ENCODE measurements at regions not wholly inside any gene's neighbourhood (a gene's known extent, or its start where the extent isn't known, plus 50 kb on each side); places are given as distances from the start of the nearest gene placed in this dataset.
A peak's percentile ranks its signal among the peaks of the same experiment; 100 is the strongest.

DNA sequence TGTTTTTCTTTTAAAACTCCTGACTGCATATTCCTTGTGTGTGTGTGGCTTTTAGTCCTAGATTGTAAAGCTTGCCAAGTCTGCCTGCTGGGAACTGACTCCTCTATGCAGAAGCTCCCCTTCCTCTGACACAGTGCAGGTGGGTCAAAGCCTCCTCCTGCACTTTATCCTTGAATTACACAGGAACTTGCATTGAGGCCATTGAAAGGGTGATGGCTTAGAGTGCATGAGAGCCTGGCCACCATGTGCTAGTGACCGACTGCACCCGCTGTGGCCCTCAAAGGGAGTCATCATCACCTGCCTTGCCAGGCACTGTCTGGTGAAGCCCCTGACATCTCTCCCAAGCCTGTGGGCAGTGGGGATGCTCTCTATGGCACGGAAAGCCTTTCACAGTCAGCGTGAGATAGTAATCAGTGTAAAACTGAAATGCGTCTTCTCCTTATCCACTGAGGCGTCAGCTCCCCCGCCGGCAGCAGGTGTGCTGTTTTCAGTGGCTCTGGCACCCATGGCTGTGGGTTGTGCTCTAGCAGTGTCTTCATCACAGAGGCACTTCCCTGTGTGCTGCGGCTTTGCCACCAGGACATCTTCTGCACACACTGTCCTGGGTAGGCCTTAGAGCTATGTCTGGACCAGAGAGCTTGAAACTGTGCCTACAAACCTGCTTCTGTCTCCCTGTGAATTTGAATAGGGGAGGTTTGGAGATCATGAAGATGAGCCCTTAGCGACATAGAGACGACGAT, 87.9 kb downstream of the THBS2 start:
- no peak for DNase-seq

DNA sequence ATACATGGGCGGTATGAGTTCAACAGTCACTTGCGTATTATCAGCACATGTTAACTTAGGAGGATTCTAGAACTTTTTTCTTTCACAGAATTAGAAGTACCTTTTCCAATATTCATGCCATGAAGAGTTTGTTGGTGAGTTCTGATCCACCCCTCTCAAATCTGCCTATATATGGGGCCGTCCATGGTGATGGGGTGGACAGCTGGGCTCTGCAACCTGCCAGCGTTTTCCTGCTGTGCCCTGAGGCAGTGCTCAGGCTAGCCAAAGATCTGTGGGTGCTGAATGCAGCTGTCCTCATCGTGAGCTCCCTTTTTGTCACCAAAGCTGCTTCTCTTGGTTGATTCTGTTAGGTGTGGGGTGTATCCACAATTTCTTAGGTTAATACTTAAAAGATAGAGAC, 88.7 kb downstream of the THBS2 start:
- DNase-seq = no peak

DNA sequence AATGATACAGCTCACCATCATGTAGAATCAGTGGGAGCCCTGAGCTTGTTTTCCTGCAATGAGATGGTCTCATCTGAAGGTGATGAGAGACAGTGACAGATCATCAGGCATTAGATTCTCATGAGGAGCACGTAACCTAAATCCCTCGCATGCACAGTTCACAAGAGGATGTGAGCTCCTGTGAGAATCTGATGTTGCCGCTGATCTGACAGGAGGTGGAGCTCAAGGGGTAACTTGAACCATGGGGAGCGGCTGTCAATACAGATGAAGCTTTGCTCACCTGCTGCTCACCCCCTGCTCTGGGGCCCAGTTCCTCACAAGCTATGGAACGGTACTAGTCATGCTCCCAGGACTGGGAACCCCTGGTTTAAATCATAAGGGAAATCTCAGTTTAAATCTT, 89.2 kb downstream of the THBS2 start:
- no peak for DNase-seq

DNA sequence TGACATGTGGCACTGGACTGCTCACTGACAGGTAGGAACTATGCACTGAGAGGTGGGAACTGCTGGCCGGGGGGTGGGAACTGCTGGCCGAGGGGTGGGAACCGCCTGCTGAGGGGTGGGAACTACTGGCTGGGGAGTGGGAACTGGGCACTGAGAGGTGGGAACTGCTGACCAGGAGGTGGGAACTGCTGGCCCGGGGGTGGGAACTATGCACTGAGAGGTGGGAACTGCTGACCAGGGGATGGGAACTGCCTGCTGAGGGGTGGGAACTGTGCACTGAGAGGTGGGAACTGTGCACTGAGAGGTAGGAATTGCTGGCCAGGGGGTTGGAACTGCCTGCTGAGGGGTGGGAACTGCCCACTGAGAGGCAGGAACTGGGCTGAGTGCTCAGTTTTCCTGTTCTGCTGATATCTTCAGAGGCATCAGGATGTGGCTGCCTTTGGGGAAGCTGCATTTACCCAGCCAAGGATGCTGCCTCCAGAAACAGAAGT, 90.2 kb downstream of the THBS2 start:
- DNase-seq = no peak

DNA sequence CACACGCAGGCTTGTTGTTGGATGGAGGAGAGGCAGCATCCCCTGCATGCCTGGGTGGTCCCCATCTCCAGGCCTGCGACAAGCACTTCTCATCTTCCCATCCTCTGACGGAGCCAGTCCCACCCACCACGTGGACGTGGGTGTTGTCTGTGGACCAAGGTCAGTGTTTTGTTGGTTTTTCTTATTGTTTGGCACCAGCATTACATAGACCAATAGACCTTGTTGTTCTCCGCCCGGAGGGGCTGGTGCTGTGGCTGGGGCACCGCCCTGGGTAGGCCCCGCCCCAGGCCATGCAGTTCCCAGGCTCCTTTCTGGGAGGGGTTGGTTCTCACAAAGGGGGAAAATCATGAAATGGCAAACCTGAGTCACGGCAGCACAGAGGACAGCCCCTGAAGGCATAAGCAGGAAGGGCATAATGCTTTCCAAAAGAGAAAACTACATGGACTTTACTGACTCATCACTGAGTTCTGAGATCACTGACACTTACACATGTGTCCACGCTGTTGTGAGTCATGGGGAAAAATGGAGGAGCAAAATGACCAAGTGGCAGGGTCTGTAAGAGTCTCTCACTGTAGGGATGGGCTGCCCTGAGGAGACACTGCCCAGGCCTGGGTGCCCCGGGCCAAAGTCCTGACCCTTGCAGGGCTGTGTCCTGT, 90.8 kb downstream of the THBS2 start:
- no peak for DNase-seq

DNA sequence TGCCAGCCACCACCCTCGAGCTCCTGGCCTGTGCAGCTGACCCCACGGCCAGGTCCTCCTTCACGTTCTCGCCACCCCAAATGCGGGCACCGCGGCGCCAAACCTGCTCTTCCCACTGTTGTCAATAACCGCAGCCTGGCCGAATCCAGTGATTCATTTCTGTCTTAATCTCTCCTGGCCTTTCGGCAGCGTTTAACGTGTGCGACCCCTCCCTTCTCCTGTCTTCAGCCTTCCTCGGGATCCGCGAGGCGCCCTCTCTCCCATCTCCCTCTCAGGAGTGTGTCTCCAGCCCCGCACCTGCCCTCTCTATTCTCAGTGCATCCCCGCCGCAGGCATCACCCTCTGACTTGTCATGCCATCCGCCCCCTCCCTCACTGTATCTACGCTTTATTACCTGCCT, 91.4 kb downstream of the THBS2 start:
- DNase-seq = no peak

DNA sequence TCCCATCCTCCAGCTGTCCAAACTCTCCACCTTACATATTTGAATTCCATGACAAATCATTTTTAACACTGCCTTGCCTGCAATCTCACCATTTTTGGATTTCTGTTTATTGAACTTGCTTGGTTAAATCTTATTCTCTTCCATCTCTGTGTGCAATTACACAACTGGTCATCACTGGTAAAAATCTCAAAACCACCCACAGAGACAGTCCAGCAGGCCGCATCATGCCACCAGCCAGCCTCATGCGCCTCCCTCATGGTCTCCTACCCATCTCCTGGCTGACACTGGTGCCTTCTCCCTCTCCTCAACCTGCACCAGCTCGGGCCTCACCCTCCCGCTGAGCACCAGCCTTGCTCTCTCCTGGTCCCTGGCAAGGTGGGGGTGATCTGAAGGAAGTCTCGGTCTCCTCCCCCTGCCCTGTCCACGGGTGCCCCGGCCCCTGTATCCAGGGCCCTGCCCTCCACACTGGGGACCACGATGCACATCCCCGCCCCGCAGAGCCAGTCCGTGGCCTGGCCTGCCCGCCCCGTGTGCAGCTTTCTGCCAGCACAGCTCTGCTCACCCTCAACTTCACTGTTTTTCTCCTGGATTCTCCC, 92.0 kb downstream of the THBS2 start:
- DNase-seq = no peak

DNA sequence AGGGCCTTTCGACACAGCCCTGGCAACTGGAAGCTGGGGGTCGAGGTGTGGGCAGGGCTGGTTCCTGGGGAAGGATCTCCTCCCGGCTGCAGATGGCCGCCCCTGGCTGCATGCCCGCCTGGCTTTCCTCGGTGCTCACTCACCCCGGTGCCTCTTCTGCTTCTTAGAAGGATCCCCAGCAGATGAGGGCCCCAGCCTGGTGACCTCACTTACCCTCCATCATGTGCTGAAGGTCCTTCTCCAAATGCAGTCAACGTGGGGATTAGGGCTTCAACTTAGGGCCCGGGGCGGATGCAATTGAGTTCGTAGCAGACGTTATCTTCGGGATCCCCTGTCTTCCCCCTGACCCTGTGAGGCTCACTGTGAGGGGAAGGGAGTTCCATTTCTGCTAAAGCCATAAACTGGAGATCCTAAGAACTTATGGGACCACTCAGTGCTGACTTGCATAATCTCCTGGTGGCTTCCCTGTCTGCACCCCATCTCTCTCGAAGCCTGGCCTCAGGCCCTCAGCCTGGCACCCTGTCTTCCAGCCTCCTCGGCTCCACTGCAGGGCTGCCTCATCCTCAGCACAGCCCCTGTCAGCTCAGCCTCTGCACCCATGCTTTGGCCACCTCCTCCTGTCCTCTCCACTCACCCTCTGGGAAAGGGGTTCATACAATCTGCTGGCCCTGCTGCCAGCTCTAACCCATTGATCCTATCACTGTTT, 92.6 kb downstream of the THBS2 start:
- DNase-seq = no peak

DNA sequence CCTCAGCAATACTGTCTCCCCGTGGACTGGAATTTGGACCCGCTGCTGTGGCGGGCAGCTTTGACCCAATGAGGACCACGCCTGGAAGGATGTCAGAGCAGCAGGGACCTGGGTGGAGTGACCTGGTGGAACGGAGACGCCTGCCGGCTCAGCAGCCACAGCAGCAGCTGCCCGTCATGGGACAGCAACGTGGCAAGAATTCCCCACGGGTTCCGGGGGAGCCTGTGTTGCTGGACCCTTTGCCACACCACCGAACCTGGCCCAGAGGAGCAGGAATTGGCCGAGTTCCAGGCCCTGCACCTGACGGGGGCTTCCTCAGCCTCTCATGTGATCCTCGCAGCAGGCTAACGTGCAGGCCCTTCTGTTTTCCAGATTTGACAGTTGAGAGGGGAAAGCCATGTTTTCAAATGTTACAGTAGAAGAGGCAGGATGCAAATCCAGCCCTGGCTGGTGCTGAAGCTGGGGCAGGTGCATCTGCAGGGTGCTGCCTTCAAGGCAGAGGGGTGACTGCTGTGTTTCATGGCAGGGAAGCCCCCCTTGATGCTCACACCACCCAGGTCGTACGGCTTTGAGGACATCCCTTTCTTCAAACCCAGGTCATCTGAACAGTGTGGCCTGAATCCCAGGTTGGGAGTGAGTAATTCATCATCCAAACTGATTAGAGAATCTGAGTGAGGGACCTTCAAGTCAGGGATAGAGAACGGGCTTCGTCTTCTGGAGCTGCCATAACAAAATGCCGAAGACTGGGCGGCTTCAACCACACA, 93.4 kb downstream of the THBS2 start:
- DNase-seq = no peak

DNA sequence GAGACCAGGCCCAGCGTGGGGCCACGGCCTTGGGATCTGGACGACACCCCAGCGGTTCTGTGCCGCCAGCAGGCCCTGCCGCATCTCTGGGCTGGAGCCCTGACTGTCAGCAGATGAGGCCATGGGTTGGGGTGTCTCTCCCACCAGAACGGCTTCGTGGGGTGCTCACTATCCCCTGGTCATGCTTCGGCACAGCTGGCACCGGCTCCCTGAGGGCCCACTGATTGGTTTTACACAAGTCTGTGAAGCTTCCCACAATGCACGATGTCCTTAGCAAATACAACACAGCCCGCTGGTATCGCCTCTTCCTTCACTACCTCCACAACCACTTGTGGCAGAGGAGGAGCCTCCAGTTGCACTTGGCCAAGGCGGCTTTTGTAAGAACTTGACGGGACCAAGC, 94.3 kb downstream of the THBS2 start:
- DNase-seq = no peak

DNA sequence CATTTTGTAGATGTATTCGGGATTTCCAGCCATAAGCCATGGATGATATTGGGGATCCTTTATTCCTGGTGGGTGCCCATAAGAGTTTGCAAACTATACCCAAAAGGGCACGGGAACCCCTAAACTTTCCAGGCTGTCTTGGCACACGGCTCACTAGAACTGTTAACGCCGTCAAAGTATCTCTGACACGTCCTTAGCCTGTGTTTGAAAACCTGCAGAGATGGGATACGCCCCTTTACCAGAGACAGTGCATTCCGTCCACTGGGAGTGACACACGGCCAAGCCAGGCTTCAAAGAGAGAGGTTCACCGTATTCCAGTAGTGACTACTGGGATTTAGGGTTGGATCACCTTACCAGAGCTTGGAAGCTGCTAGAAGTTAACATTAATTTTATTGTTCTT, 95.0 kb downstream of the THBS2 start:
- peak; percentile 63 for DNase-seq

DNA sequence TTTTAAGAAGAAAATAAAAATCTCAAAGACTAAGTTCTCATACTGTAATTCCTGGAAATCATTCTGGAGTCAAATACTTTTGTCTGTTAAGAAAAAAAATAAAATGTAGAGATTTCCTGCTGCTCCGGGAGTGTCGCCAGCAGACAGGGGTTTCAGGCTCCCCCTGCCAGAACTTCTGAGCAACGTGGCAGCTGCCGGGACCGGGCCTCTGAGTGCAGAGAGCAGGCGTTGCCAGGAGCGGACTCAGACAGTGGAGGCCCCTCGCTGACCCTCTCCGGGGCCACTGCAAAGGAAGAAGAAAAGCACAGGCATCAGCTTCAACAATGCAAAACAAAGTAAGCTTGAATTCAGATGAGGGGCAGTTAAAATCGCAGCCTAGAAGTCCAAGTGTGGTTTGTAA, 95.5 kb downstream of the THBS2 start:
- peak; percentile 96 for DNase-seq

DNA sequence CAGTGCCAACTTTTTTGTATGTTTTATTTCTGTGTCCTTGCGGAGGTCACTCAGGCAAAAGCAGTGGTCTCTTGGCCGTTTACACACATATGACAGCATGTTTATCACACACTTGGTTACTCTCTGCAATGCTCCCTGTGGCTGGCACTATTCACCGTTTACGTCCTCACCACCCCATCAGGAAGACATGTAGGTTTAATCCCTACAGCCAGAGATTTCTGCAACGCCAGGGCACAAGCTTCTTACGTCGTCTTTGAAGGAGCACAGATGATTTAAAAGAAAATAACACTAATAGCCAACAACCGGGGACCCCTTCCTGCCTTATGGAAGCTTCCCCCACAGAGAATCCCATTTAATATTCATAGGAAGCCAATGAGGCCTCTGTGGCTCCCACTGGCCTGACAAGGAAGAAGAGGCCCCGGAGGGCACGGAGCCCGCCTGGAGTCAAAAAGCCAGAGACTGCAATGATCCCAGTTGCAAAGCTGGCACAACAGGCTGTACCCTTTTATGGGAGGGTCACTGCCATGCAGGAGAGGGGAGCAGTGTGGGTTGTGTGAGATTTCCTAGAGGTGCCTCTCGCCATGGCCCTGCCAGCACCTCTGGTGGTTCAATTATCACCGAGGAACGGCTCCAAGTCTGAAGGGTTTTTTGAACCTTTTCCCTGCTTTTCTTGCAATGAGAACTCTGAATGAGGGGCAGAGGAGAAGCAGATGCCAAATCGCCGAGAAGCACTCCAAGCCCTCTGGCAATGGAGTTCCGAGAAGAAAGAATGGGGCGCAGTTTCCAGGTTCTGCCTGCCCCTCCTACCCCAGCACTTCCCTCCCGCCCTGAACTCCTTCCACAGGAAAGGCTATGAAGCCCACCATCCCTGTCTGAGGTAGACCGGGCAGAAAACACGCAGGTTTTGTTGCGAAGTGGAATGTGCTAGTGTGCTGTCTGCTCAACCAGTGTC, 96.2 kb downstream of the THBS2 start:
- DNase-seq = peak; percentile 89

DNA sequence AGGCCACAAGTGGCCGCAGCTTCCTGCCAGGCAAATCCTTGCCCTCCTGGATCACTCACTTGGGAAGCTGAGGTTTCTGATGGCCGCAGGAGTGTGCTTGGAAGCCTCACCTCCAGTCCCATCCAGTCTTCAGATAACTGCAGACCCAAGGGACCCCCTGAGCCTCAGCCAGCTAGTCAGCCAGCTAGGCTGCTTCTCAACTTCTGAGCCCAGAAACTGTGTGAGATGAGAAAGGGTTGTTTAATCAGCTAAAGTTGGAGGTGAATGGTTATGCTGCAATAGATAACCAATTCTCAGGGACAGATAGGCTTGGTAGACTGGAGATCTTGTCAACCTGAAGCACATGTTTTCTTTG, 96.9 kb downstream of the THBS2 start:
- DNase-seq = no peak

DNA sequence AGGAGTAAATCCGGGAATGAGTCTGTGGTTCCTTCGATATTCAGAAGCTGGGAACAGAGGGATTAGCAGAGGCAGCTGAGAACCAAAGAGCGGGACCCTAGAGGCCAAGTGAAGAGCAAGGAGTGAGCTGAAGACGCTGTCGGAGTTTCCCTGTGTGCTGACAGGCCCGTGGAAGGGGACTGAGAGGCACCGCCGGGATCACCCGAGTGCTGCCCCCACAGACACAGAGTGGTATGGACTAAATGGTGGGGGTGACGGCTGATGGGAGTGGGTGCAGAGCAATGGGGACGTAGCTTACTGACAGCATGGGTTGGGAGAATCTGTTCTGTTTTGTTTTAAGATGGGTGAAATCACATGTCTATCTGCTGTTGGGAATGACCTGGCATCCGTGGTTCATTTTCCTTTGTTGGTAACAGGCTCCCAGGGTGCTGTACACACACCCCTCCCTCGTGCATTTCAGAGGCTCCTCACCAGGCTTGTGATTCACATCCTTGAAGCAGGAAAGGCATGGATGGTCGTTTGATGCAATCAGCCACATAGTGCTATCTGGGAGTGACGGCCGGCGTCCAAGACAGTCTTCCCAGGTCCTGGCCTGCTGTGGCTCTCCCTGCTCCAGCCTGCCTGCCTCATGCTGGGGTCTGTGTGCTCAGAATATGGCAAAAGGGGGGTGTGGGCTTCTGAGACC, 97.4 kb downstream of the THBS2 start:
- DNase-seq = no peak

DNA sequence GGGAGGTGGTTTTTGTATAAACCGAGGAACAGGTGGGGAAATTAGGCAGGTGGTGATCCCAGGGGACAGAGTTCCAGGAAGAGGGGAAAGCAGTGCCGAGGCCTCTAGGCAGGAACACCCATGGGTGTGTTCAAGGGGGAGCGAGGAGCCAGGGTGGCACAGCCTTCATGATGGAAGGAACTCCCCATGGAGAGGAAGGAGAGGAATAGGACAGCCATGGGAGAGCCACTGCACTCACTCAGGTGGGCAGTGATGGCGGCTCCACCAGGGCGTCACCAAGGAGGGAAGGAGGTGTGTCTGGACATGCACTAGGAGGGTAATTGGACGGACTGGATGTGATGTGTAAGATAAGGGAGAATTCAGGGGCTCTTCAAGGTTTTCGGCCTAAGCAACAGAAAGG, 98.2 kb downstream of the THBS2 start:
- no peak for DNase-seq

DNA sequence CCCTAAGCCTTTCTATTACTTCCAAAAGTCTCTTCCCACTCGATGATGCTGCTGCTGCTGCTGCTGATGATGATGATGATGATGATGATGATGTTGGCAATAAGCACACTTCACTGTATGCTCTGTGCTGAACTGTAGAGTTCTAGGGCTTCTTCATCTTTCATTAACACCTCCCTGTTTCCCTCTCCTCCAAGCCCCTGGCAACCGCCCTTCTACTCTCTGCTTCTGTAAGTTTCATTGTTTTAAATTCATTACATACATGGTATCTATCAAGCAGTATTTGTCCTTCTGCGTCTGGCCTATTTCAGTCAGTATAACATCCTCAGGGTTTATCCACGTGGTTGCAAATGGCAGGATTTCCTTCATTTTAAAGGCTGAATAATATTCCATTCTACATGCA, 100.2 kb downstream of the THBS2 start:
- no peak for DNase-seq

DNA sequence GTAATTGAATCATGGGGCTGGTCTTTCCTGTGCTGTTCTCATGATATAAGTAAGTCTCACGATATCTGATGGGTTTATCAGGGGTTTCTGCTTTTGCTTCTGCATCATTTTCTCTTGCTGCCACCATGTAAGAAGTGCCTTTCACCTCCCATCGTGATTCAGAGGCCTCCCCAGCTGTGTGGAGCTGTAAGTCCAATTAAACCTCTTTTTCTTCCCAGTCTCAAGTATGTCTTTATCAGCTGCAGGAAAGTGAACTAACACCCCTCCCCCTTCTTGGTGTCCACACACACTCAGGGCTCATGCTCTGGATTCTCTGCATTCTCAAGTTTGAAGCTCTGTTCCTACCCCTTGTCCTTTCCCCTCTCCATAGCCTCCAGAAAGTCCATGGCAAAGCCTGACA, 107.1 kb downstream of the THBS2 start:
- DNase-seq = no peak

DNA sequence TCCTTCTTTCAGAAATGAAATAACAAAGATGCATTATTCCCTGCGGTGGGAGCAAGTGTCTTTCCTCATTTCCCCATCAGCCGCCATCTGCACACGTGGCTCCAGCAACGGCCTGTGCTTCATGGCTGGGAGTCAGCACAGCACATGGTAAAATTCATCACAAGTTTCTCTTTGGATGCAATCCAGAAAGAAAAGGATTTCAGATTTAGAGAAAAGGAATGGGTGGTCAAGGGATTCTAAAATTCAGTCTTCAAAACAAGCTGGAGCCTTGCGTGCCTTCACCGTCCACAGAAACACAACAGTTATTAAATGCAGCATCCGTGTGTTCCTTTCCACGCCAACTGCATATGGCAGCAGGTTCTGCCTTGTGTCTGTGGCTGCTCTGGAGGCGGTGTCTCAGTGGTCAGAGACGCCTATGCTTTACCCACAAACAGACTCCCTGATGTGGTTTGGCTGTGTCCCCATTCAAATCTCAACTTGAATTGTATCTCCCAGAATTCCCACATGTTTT, 107.6 kb downstream of the THBS2 start:
- peak; percentile 72 for DNase-seq

DNA sequence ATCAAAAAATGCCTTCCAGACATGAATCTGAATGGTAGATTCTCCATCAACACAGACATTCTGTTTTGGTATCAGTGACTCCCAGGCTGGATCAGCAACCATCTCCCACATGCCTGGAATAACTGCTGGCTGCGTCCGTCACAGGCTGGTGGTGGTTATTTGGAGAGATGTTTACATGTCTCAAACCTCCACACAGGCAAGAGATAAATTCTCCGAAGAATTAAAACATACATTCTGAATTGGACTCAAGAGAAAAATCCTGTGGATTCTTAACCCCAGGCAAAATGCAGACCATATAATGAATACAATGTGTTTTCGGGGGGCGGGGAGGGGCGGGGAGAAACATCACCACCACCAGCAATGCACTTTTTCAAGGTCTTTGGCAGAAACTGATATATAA, 108.2 kb downstream of the THBS2 start:
- DNase-seq = no peak

DNA sequence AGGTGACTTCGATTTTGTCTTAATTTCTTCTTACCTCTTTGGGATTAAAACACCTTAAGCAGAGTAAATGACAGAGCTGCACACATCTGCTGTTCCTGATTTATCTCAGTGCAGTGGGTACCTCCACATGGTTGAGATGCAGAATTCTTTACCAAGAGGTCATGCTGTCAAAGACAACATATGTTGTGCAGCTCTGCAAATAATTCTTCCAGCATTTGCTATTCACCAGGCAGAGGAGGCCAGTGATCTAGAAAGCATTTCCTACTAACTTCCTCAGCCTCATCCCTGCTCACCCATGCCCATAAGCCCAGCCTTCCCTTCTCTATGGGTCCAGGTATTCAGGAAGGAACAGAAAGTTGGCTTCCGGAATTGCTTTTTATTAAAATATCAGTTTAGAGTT, 109.3 kb downstream of the THBS2 start:
- no peak for DNase-seq
